Progenitor cell of endocrine pancreas (in vitro differentiated cells): ENCODE measurements at regions not wholly inside any gene's neighbourhood (a gene's known extent, or its start where the extent isn't known, plus 50 kb on each side); places are given as distances from the start of the nearest gene placed in this dataset.

Source experiments
- DNase-seq: peaks from one replicate; pipeline ENCODE4 v3.0.0; 2021; ENCODE audit warnings: low spot score; ENCODE audit not compliant: unreplicated experiment
- H3K27ac Mint-ChIP-seq: 2 replicates; pipeline ENCODE4 v1.8.0; 2021; ENCODE audit warnings: mild to moderate bottlenecking, moderate library complexity, mixed read lengths
- H3K27me3 Mint-ChIP-seq: 2 replicates; pipeline ENCODE4 v1.8.0; 2021; ENCODE audit warnings: mixed read lengths
- H3K36me3 Mint-ChIP-seq: 2 replicates; pipeline ENCODE4 v1.8.0; 2022; ENCODE audit warnings: mixed read lengths; ENCODE audit not compliant: insufficient read depth
- H3K4me1 Mint-ChIP-seq: 2 replicates; pipeline ENCODE4 v1.8.0; 2021; ENCODE audit warnings: low read depth, mixed read lengths
- H3K4me3 Mint-ChIP-seq: 2 replicates; pipeline ENCODE4 v1.8.0; 2021; ENCODE audit warnings: low read depth, mild to moderate bottlenecking, moderate library complexity, mixed read lengths
- H3K9me3 Mint-ChIP-seq: 2 replicates; pipeline ENCODE4 v1.8.0; 2021; ENCODE audit warnings: low read depth, mixed read lengths
- TF ChIP-seq, protein P1 (sequence below): fragments of 200-600 bp; sonication (generic); IDR thresholded peaks from one replicate; pipeline ENCODE4 v1.5.0; 2021; ENCODE audit warnings: antibody characterized with exemption, mild to moderate bottlenecking; ENCODE audit not compliant: unreplicated experiment

DNA sequence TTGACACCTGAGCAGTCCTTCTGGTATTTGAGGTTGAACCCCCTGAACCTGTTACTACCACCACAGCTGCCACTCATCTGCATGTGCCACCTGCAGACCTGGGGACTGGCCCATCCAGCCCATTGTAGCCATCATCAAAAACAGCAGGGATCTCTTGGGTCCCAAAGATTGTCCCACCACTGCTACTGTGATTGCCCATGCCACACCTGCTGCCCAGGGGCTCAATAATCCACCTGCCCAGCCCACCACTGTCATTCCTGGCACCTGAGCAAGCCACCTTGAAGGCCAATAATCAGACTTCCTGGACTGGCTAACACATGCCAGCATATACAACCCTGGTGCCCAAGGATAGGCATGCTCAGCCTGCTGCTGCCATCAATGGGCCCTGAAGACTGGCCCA is 327.6 kb downstream of the CYRIA start:
- H3K4me3 Mint-ChIP-seq: no peak overlapping the region
- peaks cover 22% of the 10 kb centered on the region for H3K27me3 Mint-ChIP-seq
- TF ChIP-seq, protein P1, sequence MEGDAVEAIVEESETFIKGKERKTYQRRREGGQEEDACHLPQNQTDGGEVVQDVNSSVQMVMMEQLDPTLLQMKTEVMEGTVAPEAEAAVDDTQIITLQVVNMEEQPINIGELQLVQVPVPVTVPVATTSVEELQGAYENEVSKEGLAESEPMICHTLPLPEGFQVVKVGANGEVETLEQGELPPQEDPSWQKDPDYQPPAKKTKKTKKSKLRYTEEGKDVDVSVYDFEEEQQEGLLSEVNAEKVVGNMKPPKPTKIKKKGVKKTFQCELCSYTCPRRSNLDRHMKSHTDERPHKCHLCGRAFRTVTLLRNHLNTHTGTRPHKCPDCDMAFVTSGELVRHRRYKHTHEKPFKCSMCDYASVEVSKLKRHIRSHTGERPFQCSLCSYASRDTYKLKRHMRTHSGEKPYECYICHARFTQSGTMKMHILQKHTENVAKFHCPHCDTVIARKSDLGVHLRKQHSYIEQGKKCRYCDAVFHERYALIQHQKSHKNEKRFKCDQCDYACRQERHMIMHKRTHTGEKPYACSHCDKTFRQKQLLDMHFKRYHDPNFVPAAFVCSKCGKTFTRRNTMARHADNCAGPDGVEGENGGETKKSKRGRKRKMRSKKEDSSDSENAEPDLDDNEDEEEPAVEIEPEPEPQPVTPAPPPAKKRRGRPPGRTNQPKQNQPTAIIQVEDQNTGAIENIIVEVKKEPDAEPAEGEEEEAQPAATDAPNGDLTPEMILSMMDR: no peak
- no peak overlapping the region for H3K27ac Mint-ChIP-seq
- peaks cover 15% of the 10 kb centered on the region for H3K9me3 Mint-ChIP-seq
- H3K36me3 Mint-ChIP-seq: peaks cover 5% of the 10 kb centered on the region
- peaks cover 13% of the 10 kb centered on the region for H3K4me1 Mint-ChIP-seq
- DNase-seq: no peak

DNA sequence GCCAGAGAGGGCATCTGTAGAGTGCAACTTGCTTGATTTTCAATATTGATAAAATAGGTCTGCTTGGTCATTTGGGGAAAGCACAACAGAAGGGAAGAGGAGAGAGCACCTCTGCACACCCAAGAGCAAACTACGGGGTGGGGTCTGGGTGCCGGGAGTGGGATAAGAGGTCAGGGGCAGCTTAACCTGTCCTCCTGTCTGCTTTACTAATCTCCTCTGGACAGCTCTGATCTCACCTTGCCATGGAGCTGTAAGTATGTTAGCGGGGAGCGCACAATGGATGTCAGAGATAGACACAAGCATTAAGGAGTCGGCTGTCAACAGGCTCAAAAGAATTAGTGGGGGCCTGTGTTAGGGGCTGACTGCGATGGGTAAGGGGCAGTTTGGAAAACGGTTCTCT is 328.7 kb downstream of the CYRIA start:
- H3K27ac Mint-ChIP-seq: no peak overlapping the region
- peaks cover 13% of the 10 kb centered on the region for H3K4me1 Mint-ChIP-seq
- TF ChIP-seq, protein P1: no peak
- DNase-seq: no peak
- peaks cover 15% of the 10 kb centered on the region for H3K9me3 Mint-ChIP-seq
- H3K27me3 Mint-ChIP-seq: peaks cover 29% of the 10 kb centered on the region
- no peak overlapping the region for H3K4me3 Mint-ChIP-seq
- H3K36me3 Mint-ChIP-seq: peaks cover 5% of the 10 kb centered on the region

DNA sequence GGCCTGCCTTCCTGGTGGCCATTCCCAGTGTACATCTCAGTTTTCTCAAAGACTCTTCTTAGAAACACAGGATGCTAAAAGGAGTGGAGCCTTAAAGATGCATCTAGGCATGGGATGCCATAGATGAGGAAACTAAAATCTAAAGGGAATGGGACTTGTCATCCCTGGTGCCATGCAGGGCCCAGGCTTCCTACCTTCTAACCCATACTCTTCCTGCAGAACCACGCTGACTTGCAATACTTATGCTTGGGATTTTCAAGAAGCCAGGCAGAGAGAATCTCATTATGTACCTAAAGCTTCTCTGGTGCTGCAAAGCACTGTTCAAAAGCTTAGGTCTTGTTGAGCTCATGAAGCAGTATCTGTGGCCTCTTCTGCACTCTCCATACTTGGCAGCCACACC is 329.1 kb downstream of the CYRIA start:
- H3K4me3 Mint-ChIP-seq: no peak overlapping the region

DNA sequence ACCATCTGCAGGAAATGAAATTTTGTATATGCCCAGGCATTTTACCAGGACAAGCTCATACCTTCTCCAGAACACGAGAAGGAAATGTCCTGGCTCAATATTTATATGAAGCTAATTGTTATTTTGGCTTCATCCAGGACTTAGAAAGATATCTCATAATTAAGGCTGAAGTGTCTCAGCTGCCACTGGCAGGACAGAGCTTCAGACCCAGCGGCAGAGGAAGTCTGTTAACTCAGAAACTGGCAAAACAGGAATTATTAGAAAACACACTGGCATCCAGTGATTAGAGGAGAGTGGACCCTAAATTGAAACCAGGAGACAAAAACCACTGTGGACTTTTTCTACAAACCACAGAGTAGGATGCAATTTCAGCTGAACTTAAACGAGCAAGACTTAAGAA is 329.7 kb downstream of the CYRIA start:
- Mint-ChIP-seq H3K36me3 (peaks cover 5% of the 10 kb centered on the region), H3K4me1 (peaks cover 19% of the 10 kb centered on the region), H3K27ac (no peak overlapping the region), H3K9me3 (peaks cover 15% of the 10 kb centered on the region), H3K27me3 (peaks cover 34% of the 10 kb centered on the region), H3K4me3 (no peak overlapping the region)
- TF ChIP-seq, protein P1: no peak
- no peak for DNase-seq

More for the DNA sequence above, 329.1 kb downstream of the CYRIA start:
- Mint-ChIP-seq H3K36me3 (peaks cover 5% of the 10 kb centered on the region), H3K27me3 (peaks cover 32% of the 10 kb centered on the region), H3K9me3 (peaks cover 15% of the 10 kb centered on the region), H3K4me1 (peaks cover 16% of the 10 kb centered on the region), H3K27ac (no peak overlapping the region)
- no peak for DNase-seq
- TF ChIP-seq, protein P1: no peak

DNA sequence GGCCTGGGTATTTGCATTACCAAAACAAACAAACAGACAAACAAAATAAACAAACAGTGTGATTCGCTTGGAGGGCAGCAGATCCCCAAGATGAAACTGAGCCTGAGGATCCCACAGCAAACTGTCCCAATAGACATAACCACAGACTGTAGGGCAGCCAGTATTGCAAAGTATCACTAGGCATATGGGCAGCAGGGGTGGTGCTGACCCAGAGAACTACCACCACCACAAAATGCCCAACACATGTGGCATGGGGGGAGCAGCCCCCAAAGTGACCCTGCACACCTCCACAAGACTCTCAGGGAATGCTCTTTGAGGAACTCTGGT is 330.1 kb downstream of the CYRIA start:
- Mint-ChIP-seq H3K36me3 (peaks cover 5% of the 10 kb centered on the region), H3K9me3 (peaks cover 15% of the 10 kb centered on the region), H3K27ac (no peak overlapping the region)

More for the DNA sequence above, 330.1 kb downstream of the CYRIA start:
- DNase-seq: no peak
- Mint-ChIP-seq H3K4me1 (peaks cover 23% of the 10 kb centered on the region), H3K4me3 (no peak overlapping the region), H3K27me3 (peaks cover 38% of the 10 kb centered on the region)
- TF ChIP-seq, protein P1: no peak
